ENCODE measurements at regions not wholly inside any gene's neighbourhood (a gene's known extent, or its start where the extent isn't known, plus 50 kb on each side); places are given as distances from the start of the nearest gene placed in this dataset.

DNA sequence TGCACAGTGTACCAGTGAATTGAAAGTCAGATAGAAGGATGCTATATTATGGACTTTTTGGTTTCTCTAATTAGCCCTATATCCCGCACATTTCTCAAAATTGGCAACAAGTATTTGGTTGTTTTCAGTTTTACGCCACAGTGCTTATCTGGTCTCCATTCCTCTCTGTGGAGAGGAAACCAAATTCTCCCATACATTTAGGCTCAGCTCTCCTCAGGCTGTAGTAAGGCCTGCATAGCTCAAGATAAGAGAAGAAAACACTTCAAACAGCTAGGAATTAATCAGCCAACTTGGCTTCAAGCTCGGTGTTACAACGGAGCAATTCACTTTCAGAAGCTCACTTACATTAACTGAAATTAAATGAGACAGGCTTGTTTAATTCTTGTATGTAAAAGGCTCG, 263.2 kb downstream of the PDHA2 start:
- TF ChIP-seq, protein P1, sequence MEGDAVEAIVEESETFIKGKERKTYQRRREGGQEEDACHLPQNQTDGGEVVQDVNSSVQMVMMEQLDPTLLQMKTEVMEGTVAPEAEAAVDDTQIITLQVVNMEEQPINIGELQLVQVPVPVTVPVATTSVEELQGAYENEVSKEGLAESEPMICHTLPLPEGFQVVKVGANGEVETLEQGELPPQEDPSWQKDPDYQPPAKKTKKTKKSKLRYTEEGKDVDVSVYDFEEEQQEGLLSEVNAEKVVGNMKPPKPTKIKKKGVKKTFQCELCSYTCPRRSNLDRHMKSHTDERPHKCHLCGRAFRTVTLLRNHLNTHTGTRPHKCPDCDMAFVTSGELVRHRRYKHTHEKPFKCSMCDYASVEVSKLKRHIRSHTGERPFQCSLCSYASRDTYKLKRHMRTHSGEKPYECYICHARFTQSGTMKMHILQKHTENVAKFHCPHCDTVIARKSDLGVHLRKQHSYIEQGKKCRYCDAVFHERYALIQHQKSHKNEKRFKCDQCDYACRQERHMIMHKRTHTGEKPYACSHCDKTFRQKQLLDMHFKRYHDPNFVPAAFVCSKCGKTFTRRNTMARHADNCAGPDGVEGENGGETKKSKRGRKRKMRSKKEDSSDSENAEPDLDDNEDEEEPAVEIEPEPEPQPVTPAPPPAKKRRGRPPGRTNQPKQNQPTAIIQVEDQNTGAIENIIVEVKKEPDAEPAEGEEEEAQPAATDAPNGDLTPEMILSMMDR (IDR thresholded peaks at IDR 0.05) = no peak
- TF ChIP-seq POLR2A (IDR thresholded peaks at IDR 0.05) (no peak), POLR2AphosphoS5 (IDR thresholded peaks at IDR 0.05) (no peak), EP300 (IDR thresholded peaks at IDR 0.05; ENCODE audit: low read depth) (no peak)

All from transverse colon (tissue), 4 donors.